SK-N-SH (cell line): ENCODE measurements at regions not wholly inside any gene's neighbourhood (a gene's known extent, or its start where the extent isn't known, plus 50 kb on each side); places are given as distances from the start of the nearest gene placed in this dataset.

Source experiments
- CTCF ChIP-seq: fragments of 200-600 bp; sonication (generic); IDR thresholded peaks from 2 replicates; pipeline ENCODE4 v1.6.1; 2017; ENCODE audit warnings: antibody characterized with exemption, mild to moderate bottlenecking, moderate library complexity
- EP300 ChIP-seq, 2 experiments: IDR thresholded peaks; 2 replicates each; pipeline versions ENCODE4 v1.4.0 to v1.6.1; 2012; ENCODE audit warnings: borderline replicate concordance in 1 of 2, low read depth in 1 of 2, low read length in 1 of 2
- EZH2phosphoT487 ChIP-seq: fragments of 200-600 bp; sonication (generic); IDR thresholded peaks from 2 replicates; pipeline ENCODE4 v1.6.1; 2017; ENCODE audit warnings: low read depth, mixed run types, mild to moderate bottlenecking, antibody characterized with exemption, moderate library complexity, borderline replicate concordance
- FOSL2 ChIP-seq: IDR thresholded peaks from 2 replicates; pipeline ENCODE4 v1.4.0; 2012; ENCODE audit warnings: low read depth, mild to moderate bottlenecking, moderate library complexity, borderline replicate concordance
- FOXM1 ChIP-seq: IDR thresholded peaks from 2 replicates; pipeline ENCODE4 v1.4.0; 2012; ENCODE audit warnings: low read depth, mild to moderate bottlenecking
- MAX ChIP-seq: IDR thresholded peaks from 2 replicates; pipeline ENCODE4 v1.4.0; 2012; ENCODE audit warnings: low read depth
- POLR2AphosphoS5 ChIP-seq: IDR thresholded peaks from 2 replicates; pipeline ENCODE4 v1.6.1; 2012; ENCODE audit warnings: low read depth, low read length
- RCOR1 ChIP-seq: fragments of 150-350 bp; IDR thresholded peaks from 2 replicates; pipeline ENCODE4 v1.6.1; 2017; ENCODE audit warnings: antibody characterized with exemption, low read length
- TAF1 ChIP-seq: IDR thresholded peaks from 2 replicates; pipeline ENCODE4 v1.6.1; 2012; ENCODE audit warnings: low read depth, mild to moderate bottlenecking, low read length, moderate library complexity, borderline replicate concordance
- USF1 ChIP-seq: IDR thresholded peaks from 2 replicates; pipeline ENCODE4 v1.4.0; 2012; ENCODE audit warnings: low read depth, borderline replicate concordance
- YY1 ChIP-seq: IDR thresholded peaks from 2 replicates; pipeline ENCODE4 v1.4.0; 2012; ENCODE audit warnings: low read depth, mild to moderate bottlenecking

GRCh38 chr9:61670616-61671015, 480.8 kb downstream of the SPATA31A7 start:
- TF ChIP-seq CTCF: no peak
- no peak for TF ChIP-seq TAF1
- no peak for TF ChIP-seq FOXM1
- no peak for TF ChIP-seq FOSL2
- no peak for TF ChIP-seq POLR2AphosphoS5
- TF ChIP-seq MAX: no peak
- TF ChIP-seq USF1: no peak
- no peak for TF ChIP-seq EZH2phosphoT487
- TF ChIP-seq RCOR1: no peak
- TF ChIP-seq YY1: no peak
- no peak for TF ChIP-seq EP300 (IDR thresholded peaks at IDR 0.05; ENCODE audit: borderline replicate concordance in 1 of 2, low read depth in 1 of 2, low read length in 1 of 2)
